ENCODE measurements at regions not wholly inside any gene's neighbourhood (a gene's known extent, or its start where the extent isn't known, plus 50 kb on each side); places are given as distances from the start of the nearest gene placed in this dataset.

DNA sequence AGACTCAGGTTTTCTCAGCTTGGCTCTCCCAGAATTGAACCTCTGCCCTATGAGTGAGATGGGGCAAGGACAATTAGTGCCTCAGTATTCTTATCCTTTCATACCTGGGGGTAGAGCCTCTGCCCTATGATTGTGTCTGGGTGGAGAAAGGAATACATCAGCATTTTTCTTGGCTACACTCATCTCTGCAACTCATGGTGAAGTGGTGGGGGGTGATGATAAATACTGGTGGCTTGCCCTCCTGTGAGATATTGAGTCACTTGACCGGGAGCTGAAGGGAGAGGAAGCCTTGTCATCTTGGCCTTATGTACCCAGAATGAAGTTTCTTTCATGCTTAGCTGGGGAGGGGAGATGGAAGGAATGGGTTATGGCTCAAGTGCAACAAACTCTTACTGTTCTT is 71.3 kb upstream of the ENOX2 start:
- DNase-seq (ENCODE audit: low spot score) = no peak

DNA sequence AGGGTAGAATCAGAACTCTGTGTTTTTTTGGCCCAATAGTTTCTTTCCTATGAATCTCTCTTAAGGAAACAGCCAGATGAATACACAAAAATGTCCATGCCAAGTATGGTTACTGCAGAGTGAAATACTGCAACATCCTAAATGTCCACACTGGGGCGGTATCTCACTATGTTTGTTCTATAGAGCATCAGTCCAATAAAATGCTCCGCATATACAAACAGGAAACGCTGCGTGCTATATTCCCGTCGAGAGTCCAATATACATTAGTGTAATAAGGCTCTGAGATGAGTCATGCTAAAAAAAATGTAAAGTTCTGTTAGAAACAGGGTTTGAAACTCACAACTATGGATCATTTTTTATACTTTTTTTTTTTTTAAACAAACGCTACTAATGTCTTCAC is 72.9 kb upstream of the ENOX2 start:
- peak; percentile 20 for DNase-seq (ENCODE audit: low spot score)

DNA sequence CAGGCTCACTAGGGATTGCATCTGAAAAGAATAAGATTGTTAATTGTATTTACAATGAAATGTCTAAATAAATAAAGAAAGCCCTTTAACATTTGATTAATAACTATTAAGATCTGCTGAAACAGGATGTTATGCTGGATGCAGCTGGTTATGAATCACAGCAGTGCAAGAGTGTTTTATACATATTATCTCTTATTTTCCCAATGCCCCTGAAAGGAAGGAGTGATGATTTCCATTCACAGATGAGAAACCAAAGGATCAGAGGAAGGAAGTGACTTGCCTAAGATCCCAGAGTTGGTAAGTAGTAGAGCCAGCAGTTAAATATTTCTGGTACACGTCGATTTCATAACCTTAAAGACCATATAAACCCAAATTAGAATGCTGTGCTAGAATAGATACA is 76.3 kb upstream of the ARHGAP36 start:
- no peak for DNase-seq (ENCODE audit: low spot score)

DNA sequence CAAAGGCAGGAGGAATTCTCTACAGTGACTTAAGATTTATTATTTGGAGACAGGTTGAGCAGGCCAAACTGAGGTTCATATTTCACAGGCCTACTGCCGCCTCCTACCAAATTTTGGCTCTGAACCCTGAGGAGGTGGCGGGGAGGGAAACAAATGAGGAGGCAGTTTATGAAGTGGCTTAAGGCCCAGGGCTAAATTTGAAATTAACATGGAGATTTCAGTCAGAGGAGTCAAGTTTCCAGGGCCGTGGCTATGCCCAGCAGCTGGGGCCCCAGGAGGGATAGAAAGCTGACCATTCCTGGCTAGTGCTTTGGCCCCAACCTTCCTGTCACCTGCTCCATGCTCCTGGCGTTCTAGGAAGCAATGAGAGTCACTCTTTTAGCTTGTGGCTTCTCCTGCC is 73.4 kb upstream of the ARHGAP36 start:
- DNase-seq (ENCODE audit: low spot score) = no peak

DNA sequence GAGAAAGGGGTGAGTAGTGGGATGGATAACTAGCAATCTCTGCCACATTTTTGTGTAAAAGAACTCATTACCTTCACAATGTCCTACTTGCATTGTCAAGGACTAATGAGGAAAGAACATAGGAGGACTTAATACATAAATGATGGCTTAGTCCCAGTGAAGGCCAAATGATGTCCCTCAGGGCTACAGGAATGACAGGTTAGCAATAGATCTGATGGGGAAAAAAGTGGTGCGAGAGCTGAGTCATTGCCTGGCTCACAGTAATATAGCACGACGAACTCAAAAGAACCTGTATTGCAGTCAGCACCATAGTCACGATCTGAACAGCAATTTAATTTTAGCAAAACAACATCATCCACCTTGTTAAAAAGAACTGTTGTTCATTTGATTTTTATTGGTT is 70.9 kb upstream of the ARHGAP36 start:
- no peak for DNase-seq (ENCODE audit: low spot score)

DNA sequence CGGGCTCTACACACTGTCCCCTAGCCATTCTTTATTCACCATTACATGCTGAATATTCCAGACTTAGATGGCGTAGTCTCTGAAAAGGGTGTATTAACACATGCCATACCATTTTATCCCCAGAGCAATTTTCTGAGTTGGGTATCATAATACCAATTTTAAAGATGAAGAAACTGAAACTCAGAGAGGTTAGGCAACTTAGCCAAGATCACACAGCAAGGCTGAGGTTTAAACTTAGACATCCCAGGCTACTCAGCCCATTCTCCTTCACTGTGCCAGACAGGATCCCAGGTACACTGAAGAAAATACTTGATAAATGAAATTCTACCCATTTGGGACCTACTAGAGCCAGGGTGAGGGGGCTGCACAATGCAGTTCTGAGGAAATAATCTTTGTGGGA is 67.4 kb upstream of the ARHGAP36 start:
- DNase-seq (ENCODE audit: low spot score) = no peak

DNA sequence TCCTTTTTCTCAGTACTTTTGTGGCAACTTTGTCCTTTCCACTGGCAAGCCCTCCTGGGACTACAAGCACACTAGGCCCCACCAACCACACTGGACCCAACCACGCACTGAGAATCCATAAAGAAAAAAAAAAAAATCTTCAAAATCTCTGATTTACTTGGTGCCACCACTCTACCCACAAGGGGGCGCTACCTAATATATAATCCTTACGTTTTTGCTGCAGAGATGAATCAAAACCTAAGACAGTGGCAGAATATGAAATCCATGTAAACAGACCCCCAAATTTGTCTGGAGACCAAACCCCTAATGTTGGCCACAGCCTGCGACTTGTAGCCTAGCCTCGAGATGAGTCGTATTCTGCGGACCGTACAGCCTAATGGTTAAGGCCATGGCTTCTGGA is 63.5 kb upstream of the ARHGAP36 start:
- no peak for DNase-seq (ENCODE audit: low spot score)

DNA sequence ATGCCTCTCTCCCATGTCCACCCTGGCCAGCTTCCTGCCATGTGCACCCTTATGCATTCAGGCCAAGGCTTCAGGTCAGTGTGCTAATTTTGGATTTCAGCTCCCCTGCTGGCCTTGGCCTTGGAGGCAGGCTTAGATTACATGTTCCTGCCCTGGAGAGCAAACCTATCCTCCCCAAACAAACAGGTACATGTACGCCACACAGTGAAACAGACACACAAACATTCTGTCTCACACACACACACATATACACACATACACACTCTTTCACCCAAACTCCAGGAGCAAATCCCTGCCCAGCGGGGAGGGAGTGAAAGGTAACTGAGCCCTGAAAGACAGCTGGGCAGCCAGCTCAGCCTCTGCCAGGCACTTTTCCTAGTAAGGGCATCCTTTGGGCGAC is 62.7 kb upstream of the ARHGAP36 start:
- no peak for DNase-seq (ENCODE audit: low spot score)

DNA sequence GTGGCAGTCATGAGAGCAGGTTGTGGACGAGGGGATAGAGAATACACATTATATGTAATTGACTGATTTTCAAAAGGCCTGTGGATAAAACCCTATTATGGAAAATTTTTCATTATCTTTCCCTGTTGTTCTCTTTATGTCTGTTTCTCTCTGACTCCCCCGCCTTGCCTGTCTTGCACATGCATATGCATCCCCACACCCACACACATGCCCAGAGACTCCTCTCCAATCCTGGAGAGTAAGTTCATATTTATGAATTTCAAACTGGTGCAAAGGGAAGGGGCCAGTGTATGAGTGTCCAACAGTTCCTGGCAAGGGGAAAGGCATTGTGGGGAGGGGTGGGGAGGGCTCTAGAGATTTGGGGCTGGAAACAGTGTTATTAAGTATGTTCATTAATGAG is 60.8 kb upstream of the ARHGAP36 start:
- DNase-seq (ENCODE audit: low spot score) = no peak

DNA sequence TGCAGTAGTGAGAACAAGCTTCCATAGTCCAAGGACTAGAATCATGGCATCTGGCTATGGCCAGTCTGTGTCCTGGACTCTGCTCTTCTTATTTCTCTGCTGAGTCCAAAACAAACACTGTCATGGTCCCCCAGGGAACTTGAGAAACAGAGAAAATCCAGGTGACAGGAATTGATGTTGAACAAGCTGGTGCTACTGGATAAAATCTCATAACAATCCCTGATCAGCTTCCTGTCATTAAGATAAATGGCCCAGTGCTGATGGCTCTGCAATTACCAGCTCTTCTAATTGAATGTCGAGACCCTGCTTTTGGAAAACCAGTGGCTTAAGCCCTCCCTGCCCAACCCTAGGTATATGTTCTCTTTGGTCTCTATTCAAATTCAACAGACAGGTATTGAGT is 58.8 kb upstream of the ARHGAP36 start:
- DNase-seq (ENCODE audit: low spot score) = no peak
